ENCODE measurements at regions not wholly inside any gene's neighbourhood (a gene's known extent, or its start where the extent isn't known, plus 50 kb on each side); places are given as distances from the start of the nearest gene placed in this dataset.

DNA sequence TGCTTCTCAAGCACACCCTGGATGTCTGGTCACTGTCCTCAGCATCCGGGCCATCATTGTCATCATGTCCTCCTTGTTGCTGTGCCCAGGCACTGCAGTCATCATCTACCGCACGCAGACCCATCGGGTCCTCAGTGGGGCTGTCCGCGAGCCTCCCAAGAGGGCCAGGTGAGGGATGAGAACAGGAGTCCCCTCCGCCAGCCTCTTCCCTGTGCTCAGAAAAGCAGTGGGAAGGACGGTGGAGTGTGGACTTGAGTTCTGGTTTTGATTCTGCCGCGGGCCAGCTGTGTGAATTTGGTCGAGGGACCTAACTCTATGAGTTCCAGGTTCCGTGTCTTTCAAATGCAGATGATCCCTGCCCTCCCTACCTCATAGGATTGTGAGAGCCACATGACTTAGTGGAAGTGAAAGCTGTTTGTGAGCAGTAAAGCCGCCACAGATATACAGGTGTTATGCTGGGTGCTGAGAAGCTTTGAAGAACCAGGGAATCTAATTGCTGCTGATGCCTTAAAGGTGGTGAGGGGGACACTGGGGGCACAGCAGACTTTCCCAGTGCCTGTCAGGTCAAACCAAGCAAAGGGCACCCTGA, 122.9 kb upstream of the RAP1B start:
- no peaks in the 10 kb centered on the region for H3K36me3 ChIP-seq
- no peak for TF ChIP-seq POLR2A (IDR thresholded peaks at IDR 0.05)
- TF ChIP-seq, protein P1, sequence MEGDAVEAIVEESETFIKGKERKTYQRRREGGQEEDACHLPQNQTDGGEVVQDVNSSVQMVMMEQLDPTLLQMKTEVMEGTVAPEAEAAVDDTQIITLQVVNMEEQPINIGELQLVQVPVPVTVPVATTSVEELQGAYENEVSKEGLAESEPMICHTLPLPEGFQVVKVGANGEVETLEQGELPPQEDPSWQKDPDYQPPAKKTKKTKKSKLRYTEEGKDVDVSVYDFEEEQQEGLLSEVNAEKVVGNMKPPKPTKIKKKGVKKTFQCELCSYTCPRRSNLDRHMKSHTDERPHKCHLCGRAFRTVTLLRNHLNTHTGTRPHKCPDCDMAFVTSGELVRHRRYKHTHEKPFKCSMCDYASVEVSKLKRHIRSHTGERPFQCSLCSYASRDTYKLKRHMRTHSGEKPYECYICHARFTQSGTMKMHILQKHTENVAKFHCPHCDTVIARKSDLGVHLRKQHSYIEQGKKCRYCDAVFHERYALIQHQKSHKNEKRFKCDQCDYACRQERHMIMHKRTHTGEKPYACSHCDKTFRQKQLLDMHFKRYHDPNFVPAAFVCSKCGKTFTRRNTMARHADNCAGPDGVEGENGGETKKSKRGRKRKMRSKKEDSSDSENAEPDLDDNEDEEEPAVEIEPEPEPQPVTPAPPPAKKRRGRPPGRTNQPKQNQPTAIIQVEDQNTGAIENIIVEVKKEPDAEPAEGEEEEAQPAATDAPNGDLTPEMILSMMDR (IDR thresholded peaks at IDR 0.05), result no peak
- TF ChIP-seq POLR2AphosphoS5 (IDR thresholded peaks at IDR 0.05), result no peak
- no peak for TF ChIP-seq EP300 (IDR thresholded peaks at IDR 0.05)
- H3K27ac ChIP-seq, result no peak overlapping the region
- no peaks in the 10 kb centered on the region for H3K4me1 ChIP-seq
- 91 to 92% methylated on average over 13 of the region's 13 CpGs for WGBS, 2 donors
- no peak for DNase-seq
- H3K9me3 ChIP-seq, result no peaks in the 10 kb centered on the region
- H3K4me3 ChIP-seq, result no peak overlapping the region
- H3K27me3 ChIP-seq, result no peaks in the 10 kb centered on the region
- intact Hi-C loops (cut with DNase I), result no loop called here

DNA sequence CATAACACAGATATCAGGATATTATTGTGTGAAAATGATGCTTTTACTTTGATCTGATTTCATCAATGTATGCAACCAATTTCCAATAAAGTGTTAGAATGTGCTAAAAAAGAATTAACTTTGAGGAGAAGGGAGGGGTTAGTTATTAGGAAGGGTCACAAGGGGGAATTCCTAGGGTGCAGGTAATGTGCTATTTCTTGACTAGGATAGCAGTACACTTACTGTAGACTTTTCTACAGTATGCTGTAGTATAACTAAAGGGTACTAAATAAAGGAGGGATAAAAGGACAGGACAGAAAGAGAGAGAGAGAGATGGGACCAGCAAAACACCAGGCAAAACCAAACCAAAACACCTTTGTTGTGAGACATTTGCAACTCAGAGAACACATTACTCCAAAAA, 121.4 kb upstream of the RAP1B start:
- no peak for DNase-seq
- H3K27me3 ChIP-seq, result no peaks in the 10 kb centered on the region
- H3K9me3 ChIP-seq, result no peaks in the 10 kb centered on the region
- no peak overlapping the region for H3K4me3 ChIP-seq
- TF ChIP-seq, protein P1 (IDR thresholded peaks at IDR 0.05), result no peak
- no peak for TF ChIP-seq POLR2A (IDR thresholded peaks at IDR 0.05)
- no peak for TF ChIP-seq POLR2AphosphoS5 (IDR thresholded peaks at IDR 0.05)
- no peak for TF ChIP-seq EP300 (IDR thresholded peaks at IDR 0.05)
- no peak overlapping the region for H3K27ac ChIP-seq
- H3K4me1 ChIP-seq, result peaks cover 0 to 3% (median 0%) of the 10 kb centered on the region in 4 donors
- intact Hi-C loops (cut with DNase I), result no loop called here
- H3K36me3 ChIP-seq, result no peaks in the 10 kb centered on the region

DNA sequence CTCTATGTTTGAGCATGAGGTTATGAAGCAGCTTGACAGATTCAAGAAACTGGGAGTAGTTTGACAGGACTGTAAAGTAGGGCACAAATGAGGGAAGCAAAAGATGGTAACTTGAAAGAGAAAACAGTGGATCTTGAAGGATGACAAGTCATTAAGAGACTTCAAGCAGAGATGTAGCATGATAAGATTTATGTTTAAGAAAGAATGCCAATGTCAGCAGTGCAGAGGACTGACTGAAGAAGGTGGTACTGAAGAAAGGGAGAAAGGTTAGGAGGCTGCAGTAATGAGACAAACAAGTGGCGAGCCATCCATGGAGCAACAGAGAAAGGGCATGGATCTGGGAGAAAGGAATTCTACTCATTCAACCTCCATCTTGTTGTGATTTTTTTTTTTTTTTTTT, 120.2 kb upstream of the RAP1B start:
- H3K9me3 ChIP-seq, result no peaks in the 10 kb centered on the region
- H3K4me1 ChIP-seq, result peaks cover 0 to 14% (median 3%) of the 10 kb centered on the region in 4 donors
- intact Hi-C loops (cut with DNase I), result no loop called here
- H3K36me3 ChIP-seq, result no peaks in the 10 kb centered on the region
- TF ChIP-seq EP300 (IDR thresholded peaks at IDR 0.05), result no peak
- no peak for TF ChIP-seq POLR2AphosphoS5 (IDR thresholded peaks at IDR 0.05)
- TF ChIP-seq, protein P1 (IDR thresholded peaks at IDR 0.05), result no peak
- TF ChIP-seq POLR2A (IDR thresholded peaks at IDR 0.05), result no peak
- H3K27ac ChIP-seq, result no peak overlapping the region
- no peak for DNase-seq
- H3K27me3 ChIP-seq, result no peaks in the 10 kb centered on the region
- 91 to 97% methylated on average over 1 of the region's 1 CpG for WGBS, 2 donors
- H3K4me3 ChIP-seq, result no peak overlapping the region

DNA sequence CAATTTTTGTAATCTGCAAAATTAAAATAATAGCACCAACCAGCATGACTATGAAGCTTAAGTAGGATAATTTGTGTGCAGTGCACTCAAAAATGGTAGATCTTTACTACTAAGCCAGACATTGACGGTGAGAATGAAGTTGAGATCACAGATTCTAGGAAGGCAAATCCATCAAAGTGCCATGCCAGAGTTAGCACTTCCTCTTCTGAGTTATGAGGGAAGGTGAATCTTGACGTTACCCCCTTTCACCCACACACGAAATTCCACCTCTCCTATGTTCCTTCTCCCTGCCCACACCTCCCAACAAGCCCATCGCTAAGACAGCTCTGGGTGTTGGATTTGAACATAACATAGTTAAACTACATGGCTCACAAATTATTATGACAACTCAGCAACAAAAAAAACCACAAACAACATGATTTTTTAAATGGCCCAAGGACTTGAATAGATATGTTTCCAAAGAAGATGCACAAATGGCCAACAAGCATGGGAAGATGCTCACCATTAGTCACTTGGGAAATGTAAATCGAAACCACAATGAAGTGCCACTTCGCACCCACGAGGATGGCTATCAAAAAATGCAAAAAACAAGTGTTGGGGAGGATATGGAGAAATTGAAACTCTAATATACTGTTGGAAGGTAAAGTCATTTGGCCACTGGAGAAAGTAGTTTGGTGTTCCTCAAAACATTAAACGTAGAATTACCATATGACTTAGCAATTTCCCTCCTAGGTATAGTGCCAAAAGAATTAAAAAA, 119.3 kb upstream of the RAP1B start:
- 86 to 87% methylated on average over 8 of the region's 8 CpGs for WGBS, 2 donors
- Histone ChIP-seq H3K4me3 (no peak overlapping the region), H3K27me3 (no peaks in the 10 kb centered on the region), H3K27ac (no peak overlapping the region), H3K36me3 (no peaks in the 10 kb centered on the region), H3K9me3 (no peaks in the 10 kb centered on the region), H3K4me1 (peaks cover 0 to 18% (median 10%) of the 10 kb centered on the region in 4 donors)
- intact Hi-C loops (cut with DNase I), result no loop called here
- no peak for DNase-seq
- TF ChIP-seq EP300 (IDR thresholded peaks at IDR 0.05), result no peak
- TF ChIP-seq POLR2AphosphoS5 (IDR thresholded peaks at IDR 0.05), result no peak
- TF ChIP-seq POLR2A (IDR thresholded peaks at IDR 0.05), result no peak
- TF ChIP-seq, protein P1 (IDR thresholded peaks at IDR 0.05), result no peak
